CD4-positive, alpha-beta T cell treated with Interleukin-2 at 100 ng/mL for 4 hours (primary cell): ENCODE measurements at regions not wholly inside any gene's neighbourhood (a gene's known extent, or its start where the extent isn't known, plus 50 kb on each side); places are given as distances from the start of the nearest gene placed in this dataset.

ENCODE experiments used
- DNase-seq: peaks from one replicate; pipeline ENCODE4 v3.0.0-alpha.2; 2020; ENCODE audit warnings: low spot score

- no peak for DNase-seq
Measured at GRCh38 chr5:73228052-73228451, 55.1 kb downstream of the TMEM174 start.
